PC-3 (cell line): ENCODE measurements at regions not wholly inside any gene's neighbourhood (a gene's known extent, or its start where the extent isn't known, plus 50 kb on each side); places are given as distances from the start of the nearest gene placed in this dataset.

ENCODE experiments used
- ATAC-seq: fragments of 200-7000 bp; cut with Tn5 transposase; 2 replicates; pipeline ENCODE4 v1.9.1; 2020; ENCODE audit warnings: mild to moderate bottlenecking, moderate library complexity
- BruUV-seq: library from RNA; stranded (reverse); fragments of 400-500 nt; replicated peaks from 2 replicates; lab custom pipeline; 2021; lab: Mats Ljungman, UMichigan
- CTCF ChIA-PET: fragments of 300-600 bp; sonication (Branson Sonifier 250); formaldehyde crosslinking; loops from one replicate; lab custom pipeline; 2022; ENCODE audit warnings: antibody characterized with exemption; lab: Charles Lee
- POLR2A ChIA-PET: fragments of 300-600 bp; sonication (Branson Sonifier 250); formaldehyde crosslinking; loops from one replicate; lab custom pipeline; 2022; ENCODE audit warnings: antibody characterized with exemption; ENCODE audit not compliant: unreplicated experiment; lab: Charles Lee
- DNase-seq: peaks from one replicate; pipeline ENCODE4 v3.0.0-alpha.2; 2015
- H2AFZ ChIP-seq: fragments of 300-600 bp; sonication (generic); 2 replicates; pipeline ENCODE4 v1.6.0; 2016; ENCODE audit warnings: antibody characterized with exemption, low read length
- H3F3A ChIP-seq: fragments of 300-600 bp; sonication (generic); one replicate; pipeline ENCODE4 v1.6.0; 2017; ENCODE audit warnings: antibody characterized with exemption, low read length, control low read depth, mild to moderate bottlenecking; ENCODE audit not compliant: unreplicated experiment
- H3K27ac ChIP-seq: fragments of 300-600 bp; sonication (generic); 2 replicates; pipeline ENCODE4 v1.5.1; 2016; ENCODE audit warnings: mild to moderate bottlenecking, low read length
- H3K27me3 ChIP-seq: fragments of 300-600 bp; sonication (generic); 2 replicates; pipeline ENCODE4 v1.6.1; 2016; ENCODE audit warnings: low read length, mixed read lengths
- H3K36me3 ChIP-seq: fragments of 300-600 bp; sonication (generic); 2 replicates; pipeline ENCODE4 v1.6.1; 2016; ENCODE audit warnings: low read depth, mixed run types, low read length, mixed read lengths
- H3K4me1 ChIP-seq: fragments of 300-600 bp; sonication (generic); 2 replicates; pipeline ENCODE4 v1.5.1; 2016; ENCODE audit warnings: low read length; ENCODE audit not compliant: insufficient read depth
- H3K4me2 ChIP-seq: fragments of 300-600 bp; sonication (generic); 2 replicates; pipeline ENCODE4 v1.6.0; 2016; ENCODE audit warnings: low read length
- H3K4me3 ChIP-seq: fragments of 300-600 bp; sonication (generic); 2 replicates; pipeline ENCODE4 v1.5.1; 2016; ENCODE audit warnings: mild to moderate bottlenecking, low read length, mixed read lengths
- H3K79me2 ChIP-seq: fragments of 300-600 bp; sonication (generic); 2 replicates; pipeline ENCODE4 v1.6.1; 2017; ENCODE audit warnings: low read length, mixed read lengths
- H3K9ac ChIP-seq: fragments of 300-600 bp; sonication (generic); 2 replicates; pipeline ENCODE4 v1.6.0; 2016; ENCODE audit warnings: mild to moderate bottlenecking, low read length
- H3K9me2 ChIP-seq: fragments of 300-600 bp; sonication (generic); replicated peaks from 2 replicates; pipeline ENCODE4 v1.6.1; 2016; ENCODE audit warnings: mixed run types, low read length, mixed read lengths
- H3K9me3 ChIP-seq: fragments of 300-600 bp; sonication (generic); 2 replicates; pipeline ENCODE4 v1.6.1; 2016; ENCODE audit warnings: low read length, mixed read lengths
- H4K20me1 ChIP-seq: fragments of 300-600 bp; sonication (generic); 2 replicates; pipeline ENCODE4 v1.6.1; 2016; ENCODE audit warnings: low read length, mixed read lengths
- CTCF ChIP-seq: fragments of 300-600 bp; sonication (generic); conservative IDR thresholded peaks from 2 replicates; pipeline ENCODE4 v1.5.1; 2017; ENCODE audit warnings: antibody characterized with exemption, low read depth, mild to moderate bottlenecking, low read length
- EZH2 ChIP-seq: fragments of 300-600 bp; sonication (generic); IDR thresholded peaks from one replicate; pipeline ENCODE4 v1.6.1; 2017; ENCODE audit warnings: antibody characterized with exemption, mild to moderate bottlenecking, low read length; ENCODE audit not compliant: unreplicated experiment
- EZH2phosphoT487 ChIP-seq: fragments of 300-600 bp; sonication (generic); IDR thresholded peaks from 2 replicates; pipeline ENCODE4 v1.6.1; 2018; ENCODE audit warnings: mild to moderate bottlenecking, antibody characterized with exemption, low read length, borderline replicate concordance
- intact Hi-C: fragments of 100-400 bp; cut with micrococcal nuclease; formaldehyde crosslinking; loops from 2 replicates; pipeline ENCODE4 v1.9.0; 2023

- Histone ChIP-seq H3K27me3 (no peaks in the 10 kb centered on the region), H4K20me1 (no peaks in the 10 kb centered on the region), H3K9me3 (no peaks in the 10 kb centered on the region), H3F3A (no peaks in the 10 kb centered on the region), H3K79me2 (no peaks in the 10 kb centered on the region), H3K4me1 (peaks cover 10% of the 10 kb centered on the region), H3K9ac (no peak overlapping the region), H3K4me2 (no peak overlapping the region), H3K36me3 (no peaks in the 10 kb centered on the region), H3K27ac (no peak overlapping the region), H2AFZ (no peak overlapping the region), H3K9me2 (no peaks in the 10 kb centered on the region), H3K4me3 (no peak overlapping the region)
- no TSS peak for BruUV-seq
- intact Hi-C loops, result no loop called here
- no peak for TF ChIP-seq CTCF
- no peak for TF ChIP-seq EZH2phosphoT487
- no peak for TF ChIP-seq EZH2
- ChIA-PET CTCF (no interaction called here), POLR2A (no interaction called here)
- ATAC-seq, result no peak
- DNase-seq, result no peak
Observed at GRCh38 chr4:123507376-123507775, 110.8 kb downstream of the SPRY1 start.

- Histone ChIP-seq H3K9ac (no peak overlapping the region), H3K27ac (no peak overlapping the region), H3K4me3 (no peak overlapping the region), H3K36me3 (no peaks in the 10 kb centered on the region), H3K4me2 (no peak overlapping the region), H3K27me3 (no peaks in the 10 kb centered on the region), H2AFZ (no peak overlapping the region), H3F3A (no peaks in the 10 kb centered on the region), H3K9me3 (no peaks in the 10 kb centered on the region), H4K20me1 (no peaks in the 10 kb centered on the region), H3K9me2 (no peaks in the 10 kb centered on the region), H3K4me1 (peaks cover 4% of the 10 kb centered on the region), H3K79me2 (no peaks in the 10 kb centered on the region)
- DNase-seq (no peak), ATAC-seq (no peak)
- ChIA-PET POLR2A (no interaction called here), CTCF (no interaction called here)
- TF ChIP-seq EZH2 (no peak), EZH2phosphoT487 (no peak), CTCF (no peak)
- no TSS peak for BruUV-seq
- intact Hi-C loops, result no loop called here
Observed at GRCh38 chr4:123510221-123510620, 113.6 kb downstream of the SPRY1 start.

- ChIA-PET POLR2A (no interaction called here), CTCF (no interaction called here)
- Histone ChIP-seq H3K9me2 (no peaks in the 10 kb centered on the region), H3K9ac (no peak overlapping the region), H3K27ac (no peak overlapping the region), H3K4me2 (no peak overlapping the region), H4K20me1 (no peaks in the 10 kb centered on the region), H3K36me3 (no peaks in the 10 kb centered on the region), H3K4me1 (peaks cover 3% of the 10 kb centered on the region; the same call in 1 of the 2 replicates), H3K9me3 (no peaks in the 10 kb centered on the region), H3K27me3 (no peaks in the 10 kb centered on the region), H3K79me2 (no peaks in the 10 kb centered on the region), H3K4me3 (no peak overlapping the region), H2AFZ (no peak overlapping the region), H3F3A (no peaks in the 10 kb centered on the region)
- TF ChIP-seq EZH2 (no peak), EZH2phosphoT487 (no peak), CTCF (no peak)
- intact Hi-C loops, result no loop called here
- no TSS peak for BruUV-seq
- ATAC-seq, result no peak
- no peak for DNase-seq
Observed at GRCh38 chr4:123510659-123511058, 114.1 kb downstream of the SPRY1 start.
